Activated gamma-delta T cell treated with anti-CD3 and anti-CD28 coated beads, Interleukin-2, amount 50 U/mL, for 16 hours (primary cell): ENCODE measurements at regions not wholly inside any gene's neighbourhood (a gene's known extent, or its start where the extent isn't known, plus 50 kb on each side); places are given as distances from the start of the nearest gene placed in this dataset.
"Not testable (repeated sequence)": the region's sequence is repeated elsewhere in the genome, so short reads cannot be mapped to it uniquely, and the experiment has no call there.

Experiments
- DNase-seq: peaks from one replicate; pipeline ENCODE4 v3.0.0-alpha.2; 2020; ENCODE audit warnings: low read depth

- DNase-seq: no peak
Measured at GRCh38 chr2:224109751-224110150, 70.7 kb upstream of the SERPINE2 start.

DNA sequence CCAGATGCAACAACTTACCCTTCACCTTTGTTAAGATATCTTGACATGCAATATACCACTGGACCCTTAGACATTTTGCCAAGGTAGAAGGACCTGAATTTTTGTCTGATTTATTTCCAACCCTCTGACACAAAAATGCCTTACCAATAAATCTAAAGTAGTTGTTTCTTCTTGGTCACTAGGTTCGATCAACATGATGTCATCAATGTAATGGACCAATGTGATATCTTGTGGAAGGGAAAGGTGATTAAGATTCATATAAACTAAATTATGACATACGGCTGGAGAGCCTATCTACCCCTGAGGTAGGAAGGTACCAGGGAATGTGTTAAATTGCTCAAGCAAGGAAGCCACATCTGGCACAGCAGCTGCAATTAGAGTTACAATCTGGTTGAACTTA lies 67.7 kb upstream of the SERPINE2 start:
- DNase-seq: no peak

DNA sequence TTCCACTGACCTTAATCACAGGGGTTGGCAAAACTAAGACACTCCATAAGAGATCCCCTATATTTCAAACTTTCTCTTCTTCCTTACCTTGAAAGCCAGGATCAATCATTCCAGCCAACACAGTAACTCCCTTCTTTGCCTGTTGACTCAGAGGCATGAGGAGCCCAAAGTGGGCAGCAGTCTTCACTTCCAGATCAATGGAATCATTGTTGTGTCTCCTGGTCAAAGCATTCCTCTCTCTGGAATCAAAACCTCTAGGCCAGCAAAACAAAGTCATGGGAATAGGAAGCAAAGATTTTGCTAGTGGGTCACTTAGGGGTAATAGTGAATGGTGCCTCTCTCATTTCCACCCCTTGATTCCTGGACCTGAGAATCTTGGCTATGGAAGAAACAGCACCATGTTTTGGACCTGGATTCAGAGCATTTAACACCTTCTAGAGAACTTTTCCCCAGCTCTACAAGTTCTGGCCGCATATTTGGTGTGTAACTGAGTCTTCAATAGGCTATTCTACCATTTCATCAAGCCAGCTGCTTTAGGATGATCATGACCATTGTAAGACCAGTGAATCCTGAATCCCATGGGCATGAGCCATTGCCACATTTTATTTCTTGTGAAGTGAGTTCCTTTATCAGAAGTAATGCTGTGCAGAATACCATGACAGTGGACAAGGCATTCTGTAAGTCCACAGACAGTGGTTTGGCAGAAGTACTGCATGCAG lies 65.7 kb upstream of the SERPINE2 start:
- no peak for DNase-seq

GRCh38 chr2:224103651-224104050 lies 64.6 kb upstream of the SERPINE2 start:
- DNase-seq: no peak

DNA sequence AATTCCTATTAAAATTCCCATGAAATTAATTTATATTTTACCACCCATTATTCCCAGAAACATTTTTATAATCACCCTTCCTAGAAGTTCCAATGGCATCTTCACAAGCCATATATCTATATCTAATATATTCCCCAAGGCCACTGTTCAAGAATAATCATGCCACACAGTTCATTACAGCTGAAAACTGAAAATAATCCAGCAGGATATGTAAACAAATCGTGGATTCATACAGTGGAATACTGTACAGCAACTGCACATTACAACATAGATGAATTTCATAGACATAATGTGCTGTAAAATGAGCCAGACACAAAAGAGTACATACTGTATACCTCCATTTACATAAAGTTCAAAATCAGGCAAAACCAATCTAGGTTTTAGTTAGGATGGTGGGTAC lies 63.9 kb upstream of the SERPINE2 start:
- no peak for DNase-seq

- no peak for DNase-seq
Measured at GRCh38 chr2:224101820-224102630, 62.9 kb upstream of the SERPINE2 start.

- no peak for DNase-seq
Measured at GRCh38 chr2:224099861-224100643, 61.0 kb upstream of the SERPINE2 start.

DNA sequence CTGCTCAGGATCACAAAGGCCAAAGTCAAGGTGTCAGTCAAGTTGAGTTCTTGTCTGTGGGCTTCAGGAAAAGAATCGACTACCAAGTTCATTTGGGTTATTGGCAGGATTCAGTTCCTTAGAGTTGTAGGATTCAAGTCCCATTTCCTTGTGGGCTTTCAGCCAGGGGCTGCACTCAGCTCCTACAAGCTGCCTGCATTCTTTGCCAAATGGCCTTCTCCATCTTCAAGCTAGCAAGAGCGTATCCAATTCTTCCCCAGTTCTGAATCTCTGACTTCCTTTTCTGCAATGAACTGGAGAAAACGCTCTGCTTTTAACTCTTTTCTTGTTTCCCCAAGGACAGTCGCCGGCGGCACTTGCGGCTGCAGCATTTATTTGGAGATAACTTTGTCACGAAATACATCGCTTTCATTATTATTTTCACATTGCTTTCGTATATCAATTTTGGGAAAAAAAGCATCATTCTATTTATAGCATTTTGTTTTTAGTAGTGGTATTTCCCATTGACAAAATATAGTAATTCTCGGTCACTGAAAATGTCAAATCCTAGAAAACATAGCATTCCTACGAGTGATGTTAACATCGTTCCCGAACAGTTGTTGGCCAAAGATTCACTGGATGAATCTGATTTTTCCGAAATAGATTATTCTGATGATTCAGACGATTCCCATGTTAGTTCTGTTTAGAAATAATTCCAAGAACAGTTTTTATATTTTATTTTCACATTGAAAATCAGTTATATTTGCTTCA lies 59.6 kb upstream of the SERPINE2 start:
- DNase-seq: no peak

- no peak for DNase-seq
Measured at GRCh38 chr2:224094413-224094812, 55.3 kb upstream of the SERPINE2 start.

DNA sequence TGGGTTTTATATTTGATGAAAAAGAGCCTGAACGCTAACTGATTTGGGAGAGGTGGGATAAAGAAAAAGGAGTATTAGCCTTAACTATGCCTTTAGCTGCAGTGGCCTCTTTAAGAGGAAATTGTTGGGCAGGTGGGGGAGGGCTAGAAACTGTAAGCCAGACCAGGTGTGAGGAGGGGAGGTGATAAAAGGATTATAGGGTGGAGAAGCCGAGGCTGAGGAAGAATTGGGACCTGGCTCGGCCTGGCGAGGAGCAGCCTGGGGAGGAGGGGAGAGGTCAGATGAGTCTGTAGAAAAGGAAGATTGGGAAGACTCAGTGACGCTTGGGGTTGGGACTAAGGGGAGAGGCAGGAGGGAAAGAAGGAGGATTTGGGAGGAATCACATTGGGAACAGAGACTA lies 52.6 kb upstream of the SERPINE2 start:
- DNase-seq: not testable (repeated sequence)

- DNase-seq: not testable (repeated sequence)
Measured at GRCh38 chr2:224089606-224090005, 50.5 kb upstream of the SERPINE2 start.
